WTC11 (cell line): ENCODE measurements at regions not wholly inside any gene's neighbourhood (a gene's known extent, or its start where the extent isn't known, plus 50 kb on each side); places are given as distances from the start of the nearest gene placed in this dataset.

Experiments used
- ATAC-seq: fragments of 200-7000 bp; cut with Tn5 transposase; 2 replicates; pipeline ENCODE4 v1.10.0; 2021; ENCODE audit warnings: mild to moderate bottlenecking, moderate library complexity
- CTCF ChIA-PET: fragments of 300-600 bp; sonication (Branson Sonifier 250); formaldehyde crosslinking; loops from one replicate; lab custom pipeline; 2021; ENCODE audit warnings: antibody characterized with exemption; lab: Charles Lee
- POLR2A ChIA-PET: fragments of 350-600 bp; sonication (Branson Sonifier 250); formaldehyde crosslinking; loops from one replicate; lab custom pipeline; 2021; ENCODE audit warnings: antibody characterized with exemption; lab: Charles Lee
- DNase-seq: peaks from one replicate; pipeline ENCODE4 v3.0.0; 2021; ENCODE audit warnings: low spot score
- H3K27ac Mint-ChIP-seq: 2 replicates; pipeline ENCODE4 v1.8.0; 2021; ENCODE audit warnings: mixed read lengths
- H3K27me3 Mint-ChIP-seq: 2 replicates; pipeline ENCODE4 v1.8.0; 2021; ENCODE audit warnings: low read depth, mild to moderate bottlenecking, moderate library complexity, mixed read lengths
- H3K36me3 Mint-ChIP-seq: 2 replicates; pipeline ENCODE4 v1.8.0; 2021; ENCODE audit warnings: mixed read lengths
- H3K4me1 Mint-ChIP-seq: 2 replicates; pipeline ENCODE4 v1.8.0; 2022; ENCODE audit warnings: mixed read lengths
- H3K4me3 Mint-ChIP-seq: 2 replicates; pipeline ENCODE4 v1.8.0; 2021; ENCODE audit warnings: mild to moderate bottlenecking, moderate library complexity, mixed read lengths
- H3K9me3 Mint-ChIP-seq: 2 replicates; pipeline ENCODE4 v1.8.0; 2021; ENCODE audit warnings: mixed read lengths
- ATF1 ChIP-seq: sonication (generic); formaldehyde crosslinking; IDR thresholded peaks from 2 replicates; pipeline ENCODE4 v1.8.1; 2023; ENCODE audit warnings: mild to moderate bottlenecking, moderate library complexity, missing genetic modification reagents
- CREB1 ChIP-seq: sonication (generic); formaldehyde crosslinking; IDR thresholded peaks from 2 replicates; pipeline ENCODE4 v1.8.0; 2023; ENCODE audit warnings: mild to moderate bottlenecking, missing genetic modification reagents
- FOXJ3 ChIP-seq: sonication (generic); formaldehyde crosslinking; IDR thresholded peaks from 2 replicates; pipeline ENCODE4 v1.9.0; 2021; ENCODE audit warnings: missing genetic modification reagents, mild to moderate bottlenecking, borderline replicate concordance
- KAT7 ChIP-seq: sonication (generic); formaldehyde crosslinking; IDR thresholded peaks from 2 replicates; pipeline ENCODE4 v1.8.1; 2023; ENCODE audit warnings: missing genetic modification reagents, mild to moderate bottlenecking, borderline replicate concordance
- OVOL2 ChIP-seq: fragments of 250-450 bp; sonication (Bioruptor Pico); IDR thresholded peaks from 2 replicates; pipeline ENCODE4 v1.9.0; 2021; ENCODE audit warnings: mild to moderate bottlenecking, borderline replicate concordance
- RORB ChIP-seq: fragments of 250-450 bp; sonication (Bioruptor Pico); IDR thresholded peaks from 2 replicates; pipeline ENCODE4 v1.9.0; 2021; ENCODE audit warnings: mild to moderate bottlenecking
- ZNF121 ChIP-seq: sonication (generic); formaldehyde crosslinking; IDR thresholded peaks from 2 replicates; pipeline ENCODE4 v1.8.0; 2023; ENCODE audit warnings: missing genetic modification reagents
- ZNF232 ChIP-seq: sonication (generic); formaldehyde crosslinking; IDR thresholded peaks from 2 replicates; pipeline ENCODE4 v1.8.0; 2022; ENCODE audit warnings: mild to moderate bottlenecking, missing genetic modification reagents
- ZNF317 ChIP-seq: sonication (generic); formaldehyde crosslinking; IDR thresholded peaks from 2 replicates; pipeline ENCODE4 v1.8.1; 2023; ENCODE audit warnings: low read depth, mild to moderate bottlenecking, moderate library complexity, missing genetic modification reagents, borderline replicate concordance
- TF ChIP-seq, protein P1 (sequence below): sonication (generic); formaldehyde crosslinking; IDR thresholded peaks from 2 replicates; pipeline ENCODE4 v1.8.1; 2022; ENCODE audit warnings: low read depth, mild to moderate bottlenecking, moderate library complexity, missing genetic modification reagents, borderline replicate concordance
- TF ChIP-seq, protein P2 (sequence below): sonication (generic); formaldehyde crosslinking; IDR thresholded peaks from 2 replicates; pipeline ENCODE4 v1.8.1; 2023; ENCODE audit warnings: mild to moderate bottlenecking, missing genetic modification reagents, moderate library complexity
- TF ChIP-seq, protein P3 (sequence below): sonication (generic); formaldehyde crosslinking; IDR thresholded peaks from 2 replicates; pipeline ENCODE4 v1.8.0; 2022; ENCODE audit warnings: mild to moderate bottlenecking, missing genetic modification reagents
- TF ChIP-seq, protein P4 (sequence below): sonication (generic); formaldehyde crosslinking; IDR thresholded peaks from 2 replicates; pipeline ENCODE4 v1.8.0; 2022; ENCODE audit warnings: mild to moderate bottlenecking, missing genetic modification reagents
- TF ChIP-seq, protein P5 (sequence below): sonication (generic); formaldehyde crosslinking; IDR thresholded peaks from 2 replicates; pipeline ENCODE4 v1.8.0; 2023; ENCODE audit warnings: mild to moderate bottlenecking, missing genetic modification reagents
- TF ChIP-seq, protein P6 (sequence below): sonication (generic); formaldehyde crosslinking; IDR thresholded peaks from 2 replicates; pipeline ENCODE4 v1.8.0; 2023; ENCODE audit warnings: missing genetic modification reagents, mild to moderate bottlenecking, borderline replicate concordance
- TF ChIP-seq, protein P7 (sequence below): fragments of 250-450 bp; sonication (Bioruptor Pico); conservative IDR thresholded peaks from 2 replicates; pipeline ENCODE4 v1.9.0; 2021; ENCODE audit warnings: mild to moderate bottlenecking

DNA sequence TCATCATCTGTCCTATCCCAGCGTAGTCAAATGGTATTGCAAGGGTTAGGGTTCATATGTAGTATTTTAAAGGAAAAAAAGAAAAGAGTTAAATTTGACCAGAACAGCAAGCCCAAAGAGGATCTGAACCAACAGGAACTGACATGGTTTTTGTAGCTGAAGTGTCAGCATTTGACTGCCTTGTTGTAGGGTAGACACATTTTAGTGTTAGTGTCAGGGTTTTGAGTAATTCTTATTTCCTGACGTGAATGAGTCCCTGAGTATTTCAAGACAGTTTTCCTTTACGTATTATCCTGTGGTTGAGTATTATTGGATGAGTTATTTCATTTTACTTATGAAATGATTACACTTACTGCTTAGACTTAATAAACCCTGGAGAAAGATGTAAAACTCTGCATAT, 173.3 kb upstream of the ZEB2 start:
- Mint-ChIP-seq H3K36me3 (peaks cover 3% of the 10 kb centered on the region; the same call in 1 of the 2 replicates), H3K4me3 (no peak overlapping the region)
- ATAC-seq, result no peak

More for the DNA sequence above, 173.3 kb upstream of the ZEB2 start:
- no peaks in the 10 kb centered on the region for H3K27me3 Mint-ChIP-seq
- POLR2A ChIA-PET, result no interaction called here
- DNase-seq, result no peak
- no peak overlapping the region for H3K27ac Mint-ChIP-seq
- peaks cover 10% of the 10 kb centered on the region for H3K9me3 Mint-ChIP-seq
- CTCF ChIA-PET, result no interaction called here
- TF ChIP-seq KAT7 (CRISPR knock-in tag) (no peak), FOXJ3 (CRISPR knock-in tag) (no peak), ATF1 (CRISPR knock-in tag) (no peak), ZNF121 (CRISPR knock-in tag) (no peak), ZNF232 (CRISPR knock-in tag) (no peak), CREB1 (CRISPR knock-in tag) (no peak), RORB (CRISPR knock-in tag) (no peak), ZNF317 (CRISPR knock-in tag) (no peak), OVOL2 (no peak)
- TF ChIP-seq, protein P1, sequence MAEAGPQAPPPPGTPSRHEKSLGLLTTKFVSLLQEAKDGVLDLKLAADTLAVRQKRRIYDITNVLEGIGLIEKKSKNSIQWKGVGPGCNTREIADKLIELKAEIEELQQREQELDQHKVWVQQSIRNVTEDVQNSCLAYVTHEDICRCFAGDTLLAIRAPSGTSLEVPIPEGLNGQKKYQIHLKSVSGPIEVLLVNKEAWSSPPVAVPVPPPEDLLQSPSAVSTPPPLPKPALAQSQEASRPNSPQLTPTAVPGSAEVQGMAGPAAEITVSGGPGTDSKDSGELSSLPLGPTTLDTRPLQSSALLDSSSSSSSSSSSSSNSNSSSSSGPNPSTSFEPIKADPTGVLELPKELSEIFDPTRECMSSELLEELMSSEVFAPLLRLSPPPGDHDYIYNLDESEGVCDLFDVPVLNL, result no peak
- TF ChIP-seq, protein P2, sequence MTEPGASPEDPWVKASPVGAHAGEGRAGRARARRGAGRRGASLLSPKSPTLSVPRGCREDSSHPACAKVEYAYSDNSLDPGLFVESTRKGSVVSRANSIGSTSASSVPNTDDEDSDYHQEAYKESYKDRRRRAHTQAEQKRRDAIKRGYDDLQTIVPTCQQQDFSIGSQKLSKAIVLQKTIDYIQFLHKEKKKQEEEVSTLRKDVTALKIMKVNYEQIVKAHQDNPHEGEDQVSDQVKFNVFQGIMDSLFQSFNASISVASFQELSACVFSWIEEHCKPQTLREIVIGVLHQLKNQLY (CRISPR knock-in tag), result no peak
- TF ChIP-seq, protein P3, sequence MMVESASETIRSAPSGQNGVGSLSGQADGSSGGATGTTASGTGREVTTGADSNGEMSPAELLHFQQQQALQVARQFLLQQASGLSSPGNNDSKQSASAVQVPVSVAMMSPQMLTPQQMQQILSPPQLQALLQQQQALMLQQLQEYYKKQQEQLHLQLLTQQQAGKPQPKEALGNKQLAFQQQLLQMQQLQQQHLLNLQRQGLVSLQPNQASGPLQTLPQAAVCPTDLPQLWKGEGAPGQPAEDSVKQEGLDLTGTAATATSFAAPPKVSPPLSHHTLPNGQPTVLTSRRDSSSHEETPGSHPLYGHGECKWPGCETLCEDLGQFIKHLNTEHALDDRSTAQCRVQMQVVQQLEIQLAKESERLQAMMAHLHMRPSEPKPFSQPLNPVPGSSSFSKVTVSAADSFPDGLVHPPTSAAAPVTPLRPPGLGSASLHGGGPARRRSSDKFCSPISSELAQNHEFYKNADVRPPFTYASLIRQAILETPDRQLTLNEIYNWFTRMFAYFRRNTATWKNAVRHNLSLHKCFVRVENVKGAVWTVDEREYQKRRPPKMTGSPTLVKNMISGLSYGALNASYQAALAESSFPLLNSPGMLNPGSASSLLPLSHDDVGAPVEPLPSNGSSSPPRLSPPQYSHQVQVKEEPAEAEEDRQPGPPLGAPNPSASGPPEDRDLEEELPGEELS (CRISPR knock-in tag), result no peak
- TF ChIP-seq, protein P4, sequence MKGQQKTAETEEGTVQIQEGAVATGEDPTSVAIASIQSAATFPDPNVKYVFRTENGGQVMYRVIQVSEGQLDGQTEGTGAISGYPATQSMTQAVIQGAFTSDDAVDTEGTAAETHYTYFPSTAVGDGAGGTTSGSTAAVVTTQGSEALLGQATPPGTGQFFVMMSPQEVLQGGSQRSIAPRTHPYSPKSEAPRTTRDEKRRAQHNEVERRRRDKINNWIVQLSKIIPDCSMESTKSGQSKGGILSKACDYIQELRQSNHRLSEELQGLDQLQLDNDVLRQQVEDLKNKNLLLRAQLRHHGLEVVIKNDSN (CRISPR knock-in tag), result no peak
- TF ChIP-seq, protein P5, sequence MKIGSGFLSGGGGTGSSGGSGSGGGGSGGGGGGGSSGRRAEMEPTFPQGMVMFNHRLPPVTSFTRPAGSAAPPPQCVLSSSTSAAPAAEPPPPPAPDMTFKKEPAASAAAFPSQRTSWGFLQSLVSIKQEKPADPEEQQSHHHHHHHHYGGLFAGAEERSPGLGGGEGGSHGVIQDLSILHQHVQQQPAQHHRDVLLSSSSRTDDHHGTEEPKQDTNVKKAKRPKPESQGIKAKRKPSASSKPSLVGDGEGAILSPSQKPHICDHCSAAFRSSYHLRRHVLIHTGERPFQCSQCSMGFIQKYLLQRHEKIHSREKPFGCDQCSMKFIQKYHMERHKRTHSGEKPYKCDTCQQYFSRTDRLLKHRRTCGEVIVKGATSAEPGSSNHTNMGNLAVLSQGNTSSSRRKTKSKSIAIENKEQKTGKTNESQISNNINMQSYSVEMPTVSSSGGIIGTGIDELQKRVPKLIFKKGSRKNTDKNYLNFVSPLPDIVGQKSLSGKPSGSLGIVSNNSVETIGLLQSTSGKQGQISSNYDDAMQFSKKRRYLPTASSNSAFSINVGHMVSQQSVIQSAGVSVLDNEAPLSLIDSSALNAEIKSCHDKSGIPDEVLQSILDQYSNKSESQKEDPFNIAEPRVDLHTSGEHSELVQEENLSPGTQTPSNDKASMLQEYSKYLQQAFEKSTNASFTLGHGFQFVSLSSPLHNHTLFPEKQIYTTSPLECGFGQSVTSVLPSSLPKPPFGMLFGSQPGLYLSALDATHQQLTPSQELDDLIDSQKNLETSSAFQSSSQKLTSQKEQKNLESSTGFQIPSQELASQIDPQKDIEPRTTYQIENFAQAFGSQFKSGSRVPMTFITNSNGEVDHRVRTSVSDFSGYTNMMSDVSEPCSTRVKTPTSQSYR (CRISPR knock-in tag), result no peak
- TF ChIP-seq, protein P6, sequence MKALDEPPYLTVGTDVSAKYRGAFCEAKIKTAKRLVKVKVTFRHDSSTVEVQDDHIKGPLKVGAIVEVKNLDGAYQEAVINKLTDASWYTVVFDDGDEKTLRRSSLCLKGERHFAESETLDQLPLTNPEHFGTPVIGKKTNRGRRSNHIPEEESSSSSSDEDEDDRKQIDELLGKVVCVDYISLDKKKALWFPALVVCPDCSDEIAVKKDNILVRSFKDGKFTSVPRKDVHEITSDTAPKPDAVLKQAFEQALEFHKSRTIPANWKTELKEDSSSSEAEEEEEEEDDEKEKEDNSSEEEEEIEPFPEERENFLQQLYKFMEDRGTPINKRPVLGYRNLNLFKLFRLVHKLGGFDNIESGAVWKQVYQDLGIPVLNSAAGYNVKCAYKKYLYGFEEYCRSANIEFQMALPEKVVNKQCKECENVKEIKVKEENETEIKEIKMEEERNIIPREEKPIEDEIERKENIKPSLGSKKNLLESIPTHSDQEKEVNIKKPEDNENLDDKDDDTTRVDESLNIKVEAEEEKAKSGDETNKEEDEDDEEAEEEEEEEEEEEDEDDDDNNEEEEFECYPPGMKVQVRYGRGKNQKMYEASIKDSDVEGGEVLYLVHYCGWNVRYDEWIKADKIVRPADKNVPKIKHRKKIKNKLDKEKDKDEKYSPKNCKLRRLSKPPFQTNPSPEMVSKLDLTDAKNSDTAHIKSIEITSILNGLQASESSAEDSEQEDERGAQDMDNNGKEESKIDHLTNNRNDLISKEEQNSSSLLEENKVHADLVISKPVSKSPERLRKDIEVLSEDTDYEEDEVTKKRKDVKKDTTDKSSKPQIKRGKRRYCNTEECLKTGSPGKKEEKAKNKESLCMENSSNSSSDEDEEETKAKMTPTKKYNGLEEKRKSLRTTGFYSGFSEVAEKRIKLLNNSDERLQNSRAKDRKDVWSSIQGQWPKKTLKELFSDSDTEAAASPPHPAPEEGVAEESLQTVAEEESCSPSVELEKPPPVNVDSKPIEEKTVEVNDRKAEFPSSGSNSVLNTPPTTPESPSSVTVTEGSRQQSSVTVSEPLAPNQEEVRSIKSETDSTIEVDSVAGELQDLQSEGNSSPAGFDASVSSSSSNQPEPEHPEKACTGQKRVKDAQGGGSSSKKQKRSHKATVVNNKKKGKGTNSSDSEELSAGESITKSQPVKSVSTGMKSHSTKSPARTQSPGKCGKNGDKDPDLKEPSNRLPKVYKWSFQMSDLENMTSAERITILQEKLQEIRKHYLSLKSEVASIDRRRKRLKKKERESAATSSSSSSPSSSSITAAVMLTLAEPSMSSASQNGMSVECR (CRISPR knock-in tag), result no peak
- TF ChIP-seq, protein P7, sequence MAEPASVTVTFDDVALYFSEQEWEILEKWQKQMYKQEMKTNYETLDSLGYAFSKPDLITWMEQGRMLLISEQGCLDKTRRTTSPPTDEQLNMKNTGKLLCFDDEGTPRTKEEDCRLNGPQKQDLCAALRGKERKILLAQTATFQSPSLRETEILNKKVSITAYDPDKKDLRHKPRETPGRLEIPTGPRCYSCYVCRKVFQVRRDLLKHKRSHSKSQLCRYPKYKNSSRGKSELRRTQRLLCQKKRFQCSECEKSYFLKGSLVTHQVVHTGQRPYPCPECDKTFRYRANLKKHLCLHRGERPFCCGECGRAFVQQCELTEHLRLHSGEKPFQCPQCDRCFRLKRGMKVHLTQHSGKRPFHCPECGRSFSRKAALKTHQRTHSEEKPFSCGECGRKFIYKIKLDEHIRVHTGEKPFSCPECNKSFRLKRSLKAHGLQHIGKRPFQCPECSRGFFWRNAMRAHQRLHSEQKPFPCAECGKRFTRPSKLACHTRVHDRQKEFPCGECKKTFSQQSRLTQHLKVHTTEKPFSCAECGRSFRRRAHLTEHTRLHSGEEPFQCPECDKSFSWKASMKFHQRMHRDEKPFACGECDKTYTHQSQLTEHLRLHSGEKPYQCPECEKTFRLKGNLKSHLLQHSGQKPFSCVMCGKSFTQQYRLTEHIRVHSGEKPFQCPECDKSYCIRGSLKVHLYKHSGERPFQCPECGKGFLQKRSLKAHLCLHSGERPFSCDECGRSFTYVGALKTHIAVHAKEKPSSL (CRISPR knock-in tag), result no peak
- peaks cover 3% of the 10 kb centered on the region; the same call in 1 of the 2 replicates for H3K4me1 Mint-ChIP-seq
